PC-3 (cell line): ENCODE measurements at regions not wholly inside any gene's neighbourhood (a gene's known extent, or its start where the extent isn't known, plus 50 kb on each side); places are given as distances from the start of the nearest gene placed in this dataset.

Source experiments
- CTCF ChIP-seq: fragments of 300-600 bp; sonication (generic); conservative IDR thresholded peaks from 2 replicates; pipeline ENCODE4 v1.5.1; 2017; ENCODE audit warnings: antibody characterized with exemption, low read depth, mild to moderate bottlenecking, low read length
- EZH2phosphoT487 ChIP-seq: fragments of 300-600 bp; sonication (generic); IDR thresholded peaks from 2 replicates; pipeline ENCODE4 v1.6.1; 2018; ENCODE audit warnings: mild to moderate bottlenecking, antibody characterized with exemption, low read length, borderline replicate concordance

DNA sequence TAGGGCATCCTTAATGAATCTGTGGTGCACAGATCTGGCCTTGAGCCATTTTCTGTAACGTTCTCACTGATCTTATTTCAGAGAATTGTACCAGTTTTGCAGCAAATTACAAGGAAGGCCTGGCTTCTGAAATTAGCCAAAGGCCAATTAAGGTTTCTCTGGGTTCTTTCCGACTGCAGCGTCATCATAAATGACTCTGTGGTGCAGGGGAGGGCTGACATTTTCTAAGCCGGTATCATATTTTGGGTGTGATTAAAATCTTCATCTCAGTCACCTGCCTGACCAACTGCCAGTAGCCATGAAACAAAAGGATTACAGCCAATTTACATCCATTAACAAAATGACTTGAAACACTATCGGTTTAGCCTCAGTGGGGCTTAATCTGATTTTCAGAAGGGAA, 363.7 kb downstream of the ADRA2A start:
- TF ChIP-seq EZH2phosphoT487: no peak
- TF ChIP-seq CTCF: no peak
